Stimulated activated CD4-positive, alpha-beta T cell treated with anti-CD3 and anti-CD28 coated beads, Interleukin-12 subunit alpha, Interleukin-12 subunit beta, amount 100 ng/mL, for 4 hours (primary cell): ENCODE measurements at regions not wholly inside any gene's neighbourhood (a gene's known extent, or its start where the extent isn't known, plus 50 kb on each side); places are given as distances from the start of the nearest gene placed in this dataset.
"Not testable (repeated sequence)": the region's sequence is repeated elsewhere in the genome, so short reads cannot be mapped to it uniquely, and the experiment has no call there.

Experiments used
- DNase-seq: peaks from one replicate; pipeline ENCODE4 v3.0.0-alpha.2; 2020

DNA sequence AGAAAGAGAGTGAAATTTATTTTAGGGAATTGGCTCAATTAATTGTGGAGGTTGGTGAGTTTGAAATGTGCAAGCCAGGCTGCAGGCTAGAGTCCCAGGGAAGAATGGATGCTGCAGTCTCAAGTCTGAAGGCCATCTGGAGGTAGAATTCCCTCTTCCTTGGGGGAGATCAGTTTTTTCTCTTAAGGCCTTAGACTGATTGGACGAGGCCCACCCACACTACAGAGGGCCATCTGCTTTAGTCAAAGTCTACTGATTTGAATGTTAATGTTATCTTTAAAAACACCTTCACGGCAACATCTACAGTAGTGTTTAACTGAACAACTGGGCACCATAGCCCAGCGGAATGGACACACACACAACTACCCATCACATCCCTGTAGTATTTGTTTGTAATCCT is 245.9 kb upstream of the IRF2BP2 start:
- no peak for DNase-seq

DNA sequence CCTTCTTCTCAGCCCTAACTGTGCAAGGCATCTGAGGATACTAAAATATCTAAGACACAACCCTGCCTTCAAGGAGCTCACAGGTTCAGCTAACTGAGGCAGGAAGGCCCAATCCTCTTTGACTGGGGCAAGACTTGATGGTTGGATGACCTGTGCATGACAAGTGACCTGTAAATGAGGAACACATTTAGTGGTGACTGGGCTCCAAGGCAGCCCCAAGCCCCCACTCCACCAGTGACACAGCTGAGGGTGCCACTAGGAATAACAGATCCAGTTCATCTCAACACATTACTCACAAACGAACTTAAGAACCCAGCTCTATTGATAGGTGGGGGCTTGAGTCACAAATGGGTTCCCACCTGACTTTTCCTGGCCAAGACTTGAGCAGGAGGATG is 244.7 kb upstream of the IRF2BP2 start:
- no peak for DNase-seq

DNA sequence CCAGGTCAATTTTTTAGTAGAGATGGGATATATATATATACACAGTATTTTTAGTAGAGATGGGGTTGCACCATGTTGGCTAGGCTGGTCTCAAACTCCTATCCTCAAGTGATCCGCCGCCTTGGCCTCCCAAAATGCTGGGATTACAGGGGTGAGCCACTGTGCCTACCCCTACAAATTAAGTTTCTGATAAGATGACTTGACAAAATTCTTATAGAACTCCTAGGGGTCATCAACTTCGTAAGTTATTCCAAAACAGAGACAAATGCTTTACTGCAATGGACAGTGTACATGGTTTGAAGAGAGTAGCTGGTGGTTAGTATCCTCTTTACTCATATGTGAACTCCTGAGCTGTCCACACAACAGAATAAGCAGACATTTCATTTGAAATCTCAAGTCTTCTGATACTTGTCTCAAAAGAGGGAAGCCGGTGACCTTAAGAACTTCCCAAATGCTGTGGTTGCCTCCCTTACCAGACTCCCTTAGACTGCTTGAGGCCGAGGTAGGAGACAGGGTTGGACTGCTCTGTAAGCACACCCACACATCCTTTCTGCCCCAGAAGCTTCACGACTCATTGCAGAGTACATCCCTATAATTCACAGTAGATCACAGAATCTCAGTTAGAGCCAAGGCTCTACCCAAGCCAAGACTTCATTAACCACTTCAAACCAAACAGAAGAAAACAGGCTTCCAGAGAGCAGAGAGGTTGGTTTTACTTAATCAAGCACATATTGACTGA is 244.1 kb upstream of the IRF2BP2 start:
- DNase-seq, result no peak

DNA sequence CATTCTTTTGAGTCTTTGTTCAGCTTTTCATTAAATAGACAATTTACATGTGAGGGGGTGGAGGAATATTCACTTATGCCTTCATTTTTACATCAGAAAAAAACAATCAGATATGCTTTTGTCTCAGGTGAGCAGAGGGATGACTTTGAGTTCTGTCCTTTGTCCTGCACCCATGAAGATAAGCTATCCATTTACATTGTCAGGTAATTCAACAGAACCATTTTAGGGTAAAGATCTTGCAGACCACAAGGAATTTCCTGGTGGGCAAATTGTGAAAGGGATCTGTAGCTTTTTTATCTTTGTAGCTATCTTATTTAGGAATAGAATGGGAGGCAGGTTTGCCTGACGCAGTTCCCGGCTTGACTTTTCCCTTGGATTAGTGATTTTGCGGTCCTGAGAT is 242.7 kb upstream of the IRF2BP2 start:
- DNase-seq, result no peak

DNA sequence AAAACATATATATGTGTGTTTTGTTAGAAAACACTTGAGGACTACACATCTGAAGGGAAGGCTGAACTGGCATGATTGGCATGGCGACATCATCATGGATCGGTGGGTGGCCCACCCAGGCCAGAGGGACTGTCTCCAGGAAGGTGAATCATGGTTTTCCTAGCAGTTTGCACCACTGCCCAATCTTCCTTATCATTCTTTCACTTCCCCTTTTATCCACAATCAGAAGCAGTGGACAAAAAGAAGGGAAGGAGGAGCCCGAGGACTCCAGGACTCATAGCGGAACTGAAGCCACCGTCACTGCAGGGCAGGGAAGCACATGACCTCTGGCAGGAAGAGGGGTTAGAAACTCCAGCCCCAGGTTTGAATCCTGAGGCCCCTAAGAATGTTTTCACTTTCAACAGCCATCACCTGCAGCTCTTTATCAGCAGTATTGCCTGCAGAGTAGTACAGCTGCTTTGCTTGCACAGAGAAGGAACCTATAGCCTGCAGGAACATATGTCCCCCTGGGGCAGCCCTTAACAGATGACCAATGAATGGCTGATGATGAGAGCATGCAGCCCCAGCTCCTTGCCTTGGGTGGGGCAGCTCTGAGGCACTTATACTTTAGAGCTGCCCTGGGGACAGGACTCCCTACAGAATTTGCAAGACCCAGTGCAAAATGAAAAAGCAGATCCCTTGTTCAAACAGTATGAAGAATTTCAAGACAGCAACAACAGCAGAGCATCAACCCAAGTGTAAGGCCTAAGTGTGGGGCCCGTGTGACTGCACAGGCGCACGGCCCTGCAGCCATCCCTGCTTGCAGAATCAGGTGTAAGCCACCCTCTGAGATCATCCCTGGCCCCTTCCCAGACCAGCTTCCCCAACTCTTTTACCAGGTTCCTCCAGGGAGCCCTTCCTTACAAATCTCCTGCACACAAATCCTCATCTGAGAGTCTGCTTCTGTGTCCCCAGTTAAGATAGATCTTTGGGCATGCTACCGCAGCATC is 241.8 kb upstream of the IRF2BP2 start:
- no peak for DNase-seq

DNA sequence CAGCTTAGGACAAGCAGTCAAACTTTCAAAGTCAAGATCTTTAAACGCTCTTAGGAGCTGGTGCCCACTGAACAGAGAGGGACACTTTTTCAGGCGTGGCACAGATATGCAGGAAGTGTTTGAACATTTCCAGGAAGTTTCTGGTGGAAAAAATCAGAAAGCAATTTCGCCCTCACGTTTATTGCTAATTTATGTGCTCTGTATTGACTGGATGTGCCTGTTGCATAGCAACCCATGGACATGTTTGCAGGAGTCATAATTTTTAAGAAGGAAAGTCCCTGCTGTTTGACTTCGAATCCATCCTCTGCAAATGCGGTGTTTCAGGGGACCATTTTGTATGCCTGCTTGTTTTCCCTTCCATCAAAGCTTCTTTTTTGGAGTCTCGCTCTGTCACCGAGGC is 239.9 kb upstream of the IRF2BP2 start:
- no peak for DNase-seq

DNA sequence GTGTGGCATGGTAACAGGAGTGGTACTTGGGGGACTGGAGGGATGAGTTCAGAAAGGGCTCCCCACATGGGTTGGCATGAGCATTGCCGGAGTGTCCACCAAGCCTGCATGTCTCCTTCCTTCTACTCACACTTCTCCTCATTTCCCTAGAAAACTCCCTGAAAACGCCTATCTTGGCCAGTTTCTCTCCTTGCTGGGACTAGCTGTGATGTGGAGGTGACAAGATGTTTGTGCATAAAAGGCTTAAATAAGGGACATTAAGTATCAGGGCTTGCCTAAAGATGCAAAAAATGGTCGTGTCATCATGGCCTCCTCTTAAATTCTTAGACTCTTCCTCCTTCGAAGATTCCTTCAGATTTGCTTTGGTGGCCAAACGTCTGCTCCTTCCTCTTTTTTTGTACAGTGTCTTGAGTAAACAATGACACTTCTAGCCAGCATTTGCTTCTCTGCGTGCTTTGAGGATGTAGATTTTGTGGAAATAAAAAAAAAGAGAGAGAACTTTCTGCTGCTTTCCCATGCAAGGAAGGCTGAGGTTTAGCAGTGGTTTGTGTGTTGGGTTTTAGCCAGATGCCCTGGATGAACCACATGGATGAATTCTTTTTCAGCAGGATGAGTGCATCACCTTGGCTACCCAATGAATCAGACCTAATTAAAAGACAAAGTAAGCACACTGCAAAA is 239.1 kb upstream of the IRF2BP2 start:
- DNase-seq, result no peak

DNA sequence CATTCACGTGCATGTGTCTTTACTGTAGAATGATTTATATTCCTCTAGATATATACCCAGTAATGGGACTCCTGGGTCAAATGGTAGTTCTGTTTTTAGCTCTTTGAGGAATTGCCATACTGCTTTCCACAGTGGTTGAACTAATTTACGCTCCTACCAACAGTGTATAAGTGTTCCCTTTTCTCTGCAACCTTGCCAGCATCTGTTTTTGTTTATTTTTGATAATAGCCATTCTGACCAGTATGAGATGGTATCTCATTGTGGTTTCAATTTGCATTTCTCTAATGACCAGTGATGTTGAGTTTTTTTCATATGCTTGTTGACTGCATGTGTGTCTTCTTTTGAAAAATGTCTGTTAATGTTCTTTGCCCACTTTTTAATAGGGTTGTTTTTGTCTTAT is 236.8 kb upstream of the IRF2BP2 start:
- not testable (repeated sequence) for DNase-seq

DNA sequence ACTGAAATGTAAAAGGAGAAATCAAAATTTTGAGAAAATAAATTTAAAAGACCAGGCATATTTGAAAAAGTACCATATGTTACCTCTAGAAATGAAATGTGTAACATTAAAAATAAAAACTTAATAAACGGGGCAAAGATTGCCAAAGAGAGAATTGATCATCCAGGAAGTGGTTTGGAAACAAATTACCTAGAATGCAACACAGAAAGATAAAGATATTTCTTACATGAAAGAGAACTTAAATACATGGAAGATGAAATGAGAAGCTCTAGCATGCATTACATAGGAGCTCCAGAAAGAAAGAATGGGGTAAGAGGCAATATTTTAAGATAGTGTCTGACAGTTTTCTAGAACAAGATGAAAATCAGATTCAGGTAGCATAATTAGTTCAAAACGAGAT is 235.9 kb upstream of the IRF2BP2 start:
- no peak for DNase-seq

DNA sequence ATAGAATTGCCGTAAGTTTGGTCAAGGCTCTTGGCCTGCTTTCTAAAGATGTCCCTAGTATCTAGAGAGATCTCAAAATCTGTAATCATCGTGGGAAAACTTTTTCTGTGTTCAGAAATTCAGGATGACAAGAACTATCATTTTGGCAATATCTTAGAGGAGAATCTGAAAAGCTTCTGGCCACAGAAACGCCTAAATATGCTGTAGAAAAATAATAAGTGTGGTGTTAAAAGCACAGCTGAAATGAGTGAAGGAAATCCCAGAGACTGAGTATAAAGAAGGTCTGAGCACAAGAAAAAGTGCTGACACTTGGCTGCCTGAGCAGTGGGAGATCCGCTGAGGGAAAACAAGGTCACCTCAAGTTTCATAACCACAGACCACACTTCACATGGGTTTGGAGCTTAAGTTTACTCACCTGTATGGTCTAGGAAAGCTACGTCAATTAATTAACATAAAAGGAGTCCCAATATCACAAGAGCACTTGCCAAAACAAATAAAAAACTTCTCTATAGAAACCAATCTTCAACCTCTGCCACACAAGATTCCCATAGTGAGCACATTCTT is 235.2 kb upstream of the IRF2BP2 start:
- no peak for DNase-seq

DNA sequence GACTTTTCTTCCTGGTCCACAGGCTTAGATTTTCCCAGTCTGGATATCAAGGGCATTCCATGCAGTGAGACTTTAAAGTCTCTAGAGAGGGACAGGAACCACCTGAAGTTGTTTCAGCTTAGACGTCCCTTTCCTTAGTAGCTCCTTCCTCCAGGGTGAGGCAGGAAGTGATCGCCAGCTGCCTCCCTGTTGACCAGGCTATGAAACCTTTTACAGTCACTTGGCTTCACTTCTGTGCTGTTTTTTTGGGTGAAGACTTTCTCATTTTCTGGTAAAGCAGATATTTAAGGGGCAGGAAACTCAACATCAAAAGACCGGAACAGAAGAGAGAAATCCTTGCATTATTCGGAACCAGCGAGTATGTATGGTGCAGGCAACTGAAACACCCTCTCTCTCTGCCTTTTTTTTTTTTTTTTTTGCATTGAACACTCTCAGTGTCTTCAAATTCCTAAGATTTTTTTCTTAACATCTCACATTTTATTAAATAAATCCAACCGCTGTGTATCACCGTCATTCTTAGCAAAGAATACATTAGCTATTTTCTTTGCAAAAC is 234.6 kb upstream of the IRF2BP2 start:
- DNase-seq, result no peak

DNA sequence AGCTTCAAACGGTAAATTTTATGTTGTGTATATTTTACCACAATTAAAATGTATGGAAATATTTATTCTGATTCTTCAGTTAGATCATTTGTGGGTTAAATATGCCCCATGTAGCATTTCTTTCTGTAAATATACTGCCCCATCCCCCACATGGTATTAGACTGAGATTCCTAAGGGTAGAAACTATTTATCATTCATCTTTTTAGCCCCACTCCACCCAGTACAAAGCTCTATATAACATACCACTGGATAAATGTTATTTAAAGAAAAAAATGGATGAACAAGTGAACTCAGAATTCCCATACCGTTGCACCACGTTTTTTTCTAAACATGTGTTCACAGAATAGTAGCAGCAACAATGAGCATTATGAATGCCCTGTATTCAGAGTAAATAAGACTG is 234.0 kb upstream of the IRF2BP2 start:
- no peak for DNase-seq

DNA sequence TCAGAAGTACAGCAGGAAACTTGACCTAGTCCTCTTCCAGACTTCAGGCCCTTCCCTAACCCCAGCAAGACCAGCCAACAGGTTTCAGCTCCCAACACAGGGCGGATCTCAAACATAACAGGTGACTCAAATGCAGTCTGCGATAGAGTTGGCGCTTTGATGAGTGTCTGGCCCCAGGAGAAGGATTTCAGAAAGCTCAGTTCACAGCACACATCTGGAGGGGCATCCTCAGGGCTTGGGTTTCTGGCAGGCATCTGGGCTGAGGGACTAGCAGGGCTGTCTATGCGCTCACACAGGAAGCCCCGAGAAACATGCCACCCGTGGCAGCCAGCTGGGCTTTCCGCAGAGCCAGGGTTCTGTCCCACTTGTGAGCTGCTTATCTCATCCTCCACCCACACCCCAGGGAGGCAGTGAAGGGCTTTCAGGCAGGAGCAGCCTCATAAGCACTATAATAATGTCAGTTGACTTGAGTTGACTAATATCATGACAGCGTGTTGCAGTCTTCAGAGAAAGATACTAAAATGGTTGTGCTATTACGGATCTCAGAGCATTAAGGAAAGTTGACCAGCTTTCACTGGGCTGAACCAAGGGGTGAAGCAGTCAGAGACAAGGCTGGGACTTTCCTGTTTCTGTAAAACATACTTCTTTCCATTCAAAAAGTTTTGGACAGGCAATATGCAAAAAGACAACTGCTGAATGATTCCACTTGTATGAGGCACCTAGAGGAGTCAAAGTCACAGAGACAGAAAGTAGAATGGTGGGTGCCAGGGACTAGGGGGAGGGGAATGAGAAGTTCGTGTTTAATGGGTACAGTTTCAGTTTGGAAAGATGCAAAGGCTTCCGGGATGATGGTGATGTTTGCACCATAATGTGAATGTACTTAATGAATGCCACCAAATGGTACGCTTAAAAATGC is 233.0 kb upstream of the IRF2BP2 start:
- DNase-seq, result peak; percentile 72

DNA sequence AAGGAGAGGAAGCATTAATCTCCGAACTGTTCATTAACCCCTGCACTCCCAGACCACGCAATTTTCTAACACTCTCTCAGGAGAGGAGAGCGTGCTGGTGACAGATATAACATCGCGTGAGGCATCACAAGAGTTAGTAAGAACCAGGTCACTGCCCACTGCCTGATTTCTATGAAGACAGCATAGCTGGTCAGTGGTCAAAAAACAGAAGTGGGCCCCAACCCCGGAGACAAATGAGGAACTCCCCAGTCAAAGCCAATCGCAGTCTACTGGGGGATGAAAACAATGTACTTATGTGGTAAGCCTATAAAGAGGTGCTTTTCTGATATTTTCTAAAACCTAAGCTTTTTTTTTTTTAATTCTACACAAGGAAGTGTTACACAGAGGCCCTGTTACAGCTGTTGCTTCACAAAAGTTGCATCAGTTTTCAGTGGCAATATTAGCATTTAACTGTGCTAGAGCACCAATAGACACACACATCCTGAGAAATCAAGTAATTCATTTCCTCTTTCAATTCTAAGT is 231.8 kb upstream of the IRF2BP2 start:
- DNase-seq, result no peak

DNA sequence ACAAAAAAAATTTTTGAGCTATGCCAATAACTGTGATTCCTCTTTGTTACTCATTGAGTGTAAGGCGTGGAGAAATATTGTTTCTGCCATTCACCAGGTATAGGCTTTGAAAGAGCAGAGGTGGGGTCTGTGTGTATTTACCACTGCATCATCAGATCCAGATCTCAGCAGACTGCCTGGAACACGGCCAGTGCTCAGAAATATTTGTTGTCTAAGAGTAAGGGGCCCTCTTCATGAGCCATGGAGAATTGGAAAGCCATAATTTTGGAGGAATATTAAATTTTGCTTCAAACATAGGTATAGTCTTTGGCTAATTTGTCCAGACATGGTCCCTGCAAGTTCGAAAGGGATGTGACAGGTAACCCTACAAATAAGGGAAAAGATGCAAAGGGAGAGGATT is 231.3 kb upstream of the IRF2BP2 start:
- DNase-seq, result no peak

DNA sequence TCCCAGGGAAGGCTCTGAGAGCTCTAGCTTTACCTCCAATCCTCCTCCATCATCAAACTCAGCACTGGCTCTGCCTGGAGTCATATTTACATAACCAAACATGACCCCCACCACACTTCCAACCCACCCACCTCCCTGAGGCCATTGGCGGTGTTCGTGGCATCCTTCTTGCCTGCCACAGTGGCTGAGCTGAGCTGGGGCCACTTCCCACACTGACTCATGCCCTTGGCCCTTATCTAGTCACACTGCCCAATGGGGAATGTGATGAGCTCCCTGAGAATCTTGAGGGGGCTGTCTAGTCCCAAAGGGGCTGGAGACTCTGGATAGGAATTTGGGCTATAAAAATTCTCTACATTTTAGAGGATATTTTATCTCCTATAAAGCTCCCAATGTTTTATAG is 230.9 kb upstream of the IRF2BP2 start:
- DNase-seq, result no peak

DNA sequence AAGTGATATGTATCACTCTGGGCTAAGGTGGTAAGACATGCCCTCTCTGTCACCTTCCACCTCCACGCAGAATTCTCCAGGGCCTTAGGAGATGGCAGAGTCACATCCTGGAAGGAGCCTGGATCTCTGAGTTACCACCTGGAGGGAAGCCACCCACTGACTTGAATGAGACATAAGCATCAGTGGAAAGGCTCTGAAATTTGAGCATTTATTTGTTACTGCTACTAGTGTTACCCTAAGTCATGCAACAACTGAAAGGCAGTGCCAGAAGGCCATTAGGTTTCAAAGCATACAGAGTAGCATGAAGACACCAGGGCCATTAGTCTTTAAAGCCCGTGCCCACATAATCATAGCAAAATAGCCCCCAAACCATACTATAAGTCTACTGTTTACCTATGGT is 230.3 kb upstream of the IRF2BP2 start:
- no peak for DNase-seq

DNA sequence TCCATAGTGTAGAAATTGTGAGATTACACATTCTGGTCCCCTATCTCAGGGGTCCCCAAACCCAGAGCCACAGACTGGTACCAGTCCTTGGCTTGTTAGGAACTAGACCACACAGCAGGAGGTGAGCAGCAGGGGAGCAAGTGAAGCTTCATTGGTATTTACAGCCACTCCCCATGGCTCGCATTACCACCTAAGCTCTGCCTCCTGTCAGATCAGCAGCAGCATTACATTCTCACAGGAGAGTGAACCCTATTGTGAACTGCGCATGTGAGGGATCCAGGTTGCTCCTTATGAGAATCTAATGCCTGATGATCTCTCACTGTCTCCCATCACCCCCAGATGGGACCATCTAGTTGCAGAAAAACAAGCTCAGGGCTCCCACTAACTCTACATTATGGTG is 229.7 kb upstream of the IRF2BP2 start:
- no peak for DNase-seq

DNA sequence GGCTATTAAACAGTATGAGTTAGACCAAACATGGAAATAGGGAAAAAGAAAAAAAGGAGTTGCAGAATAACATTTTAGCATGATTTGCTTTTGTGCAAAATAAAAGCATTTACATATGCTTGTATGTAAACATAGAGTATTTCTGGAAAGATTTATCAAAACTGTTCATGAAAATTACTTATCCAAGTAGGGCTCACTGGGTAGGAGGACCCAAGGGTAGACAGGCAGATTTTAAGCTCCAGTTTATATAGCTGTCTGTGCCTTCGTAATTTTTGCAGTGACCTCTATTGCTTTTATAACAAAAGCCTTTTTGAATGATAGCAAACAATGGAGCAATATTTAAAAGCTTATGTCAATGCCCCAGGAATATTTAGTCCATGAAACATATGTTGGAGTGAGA is 228.8 kb upstream of the IRF2BP2 start:
- DNase-seq, result no peak

DNA sequence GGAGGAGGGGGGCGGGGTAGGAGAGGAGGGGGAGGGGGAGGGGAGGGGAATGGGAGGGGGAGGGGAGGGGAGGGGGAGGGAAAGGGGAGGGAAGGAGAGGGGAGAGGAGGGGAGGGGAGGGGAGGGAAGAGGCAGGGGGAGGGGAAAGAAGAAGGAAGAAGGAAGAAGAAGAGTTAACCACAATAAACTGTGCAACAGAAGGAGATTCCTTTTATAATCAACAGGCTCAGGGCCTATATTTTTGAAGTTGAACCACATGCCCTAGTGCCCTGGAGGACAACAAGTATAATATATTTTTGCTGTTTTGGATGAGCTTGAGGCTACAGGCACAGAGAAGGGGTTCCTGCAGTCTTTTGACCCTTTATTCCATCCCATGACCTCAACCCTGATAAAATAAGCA is 228.2 kb upstream of the IRF2BP2 start:
- no peak for DNase-seq

DNA sequence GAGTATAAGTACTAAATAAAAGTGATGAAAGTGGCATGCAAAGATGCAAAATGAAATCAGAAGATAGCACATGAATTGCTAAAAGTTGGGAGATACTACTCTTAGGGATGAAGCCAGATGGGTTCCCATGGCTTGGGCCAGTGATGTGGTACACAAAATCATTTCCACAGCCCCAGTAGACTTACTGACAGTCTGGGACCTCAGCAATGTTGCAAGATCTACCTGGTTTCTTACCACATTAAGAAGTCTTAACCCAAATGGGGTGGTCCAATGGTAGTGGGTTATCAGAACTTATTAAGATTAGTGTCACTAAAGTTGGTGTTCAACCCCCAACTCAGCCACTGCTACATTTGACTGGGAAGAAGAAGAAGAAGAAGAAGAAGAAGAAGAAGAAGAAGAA is 227.7 kb upstream of the IRF2BP2 start:
- DNase-seq, result no peak
